ENCODE measurements at regions not wholly inside any gene's neighbourhood (a gene's known extent, or its start where the extent isn't known, plus 50 kb on each side); places are given as distances from the start of the nearest gene placed in this dataset.

- Histone ChIP-seq H3K9ac (ENCODE audit: low read depth, low read length, poor library complexity, severe bottlenecking) (no peak overlapping the region), H3K4me1 (ENCODE audit: insufficient read depth, low read length, poor library complexity, severe bottlenecking) (no peaks in the 10 kb centered on the region), H3F3A (ENCODE audit: low read depth) (no peaks in the 10 kb centered on the region), H3K79me2 (ENCODE audit: insufficient read depth, low read length) (no peaks in the 10 kb centered on the region), H2AFZ (ENCODE audit: low read length) (no peak overlapping the region), H3K36me3 (ENCODE audit: insufficient read depth, low read length) (no peaks in the 10 kb centered on the region), H3K9me2 (replicated peaks; ENCODE audit: low read depth, low read length) (no peaks in the 10 kb centered on the region), H3K4me2 (ENCODE audit: low read depth, low read length, poor library complexity, severe bottlenecking) (no peak overlapping the region), H3K27me3 (ENCODE audit: insufficient read depth, low read length, poor library complexity, severe bottlenecking) (no peaks in the 10 kb centered on the region), H3K4me3 (ENCODE audit: low read length, poor library complexity, severe bottlenecking) (no peak overlapping the region), H4K20me1 (ENCODE audit: insufficient read depth, low read length, poor library complexity, severe bottlenecking) (no peaks in the 10 kb centered on the region), H3K9me3 (ENCODE audit: insufficient read depth, low read depth, low read length) (no peaks in the 10 kb centered on the region)
- TF ChIP-seq CTCF (conservative IDR thresholded peaks at IDR 0.05; ENCODE audit: low read length) (no peak), EZH2phosphoT487 (IDR thresholded peaks at IDR 0.05; ENCODE audit: borderline replicate concordance) (no peak)
Measured at GRCh38 chr9:85156652-85157051, 487.1 kb downstream of the NTRK2 start.

- Histone ChIP-seq H3F3A (ENCODE audit: low read depth) (no peaks in the 10 kb centered on the region), H3K4me3 (ENCODE audit: low read length, poor library complexity, severe bottlenecking) (no peak overlapping the region), H3K4me2 (ENCODE audit: low read depth, low read length, poor library complexity, severe bottlenecking) (no peak overlapping the region), H3K9me3 (ENCODE audit: insufficient read depth, low read depth, low read length) (no peaks in the 10 kb centered on the region), H3K4me1 (ENCODE audit: insufficient read depth, low read length, poor library complexity, severe bottlenecking) (no peaks in the 10 kb centered on the region), H3K9ac (ENCODE audit: low read depth, low read length, poor library complexity, severe bottlenecking) (no peak overlapping the region), H3K27me3 (ENCODE audit: insufficient read depth, low read length, poor library complexity, severe bottlenecking) (no peaks in the 10 kb centered on the region), H4K20me1 (ENCODE audit: insufficient read depth, low read length, poor library complexity, severe bottlenecking) (no peaks in the 10 kb centered on the region), H3K79me2 (ENCODE audit: insufficient read depth, low read length) (no peaks in the 10 kb centered on the region), H3K9me2 (replicated peaks; ENCODE audit: low read depth, low read length) (no peaks in the 10 kb centered on the region), H2AFZ (ENCODE audit: low read length) (no peak overlapping the region), H3K36me3 (ENCODE audit: insufficient read depth, low read length) (no peaks in the 10 kb centered on the region)
- no peak for TF ChIP-seq EZH2phosphoT487 (IDR thresholded peaks at IDR 0.05; ENCODE audit: borderline replicate concordance)
- TF ChIP-seq CTCF (conservative IDR thresholded peaks at IDR 0.05; ENCODE audit: low read length), result no peak
Measured at GRCh38 chr9:85155352-85155751, 485.8 kb downstream of the NTRK2 start.

- Histone ChIP-seq H3K4me2 (ENCODE audit: low read depth, low read length, poor library complexity, severe bottlenecking) (no peak overlapping the region), H3K9me3 (ENCODE audit: insufficient read depth, low read depth, low read length) (no peaks in the 10 kb centered on the region), H3K9me2 (replicated peaks; ENCODE audit: low read depth, low read length) (no peaks in the 10 kb centered on the region), H3K36me3 (ENCODE audit: insufficient read depth, low read length) (no peaks in the 10 kb centered on the region), H3K27me3 (ENCODE audit: insufficient read depth, low read length, poor library complexity, severe bottlenecking) (no peaks in the 10 kb centered on the region), H3K4me1 (ENCODE audit: insufficient read depth, low read length, poor library complexity, severe bottlenecking) (no peaks in the 10 kb centered on the region), H3K79me2 (ENCODE audit: insufficient read depth, low read length) (no peaks in the 10 kb centered on the region), H2AFZ (ENCODE audit: low read length) (no peak overlapping the region), H3F3A (ENCODE audit: low read depth) (no peaks in the 10 kb centered on the region), H3K9ac (ENCODE audit: low read depth, low read length, poor library complexity, severe bottlenecking) (no peak overlapping the region), H4K20me1 (ENCODE audit: insufficient read depth, low read length, poor library complexity, severe bottlenecking) (no peaks in the 10 kb centered on the region), H3K4me3 (ENCODE audit: low read length, poor library complexity, severe bottlenecking) (no peak overlapping the region)
- no peak for TF ChIP-seq CTCF (conservative IDR thresholded peaks at IDR 0.05; ENCODE audit: low read length)
- TF ChIP-seq EZH2phosphoT487 (IDR thresholded peaks at IDR 0.05; ENCODE audit: borderline replicate concordance), result no peak
Measured at GRCh38 chr9:85151741-85152140, 482.2 kb downstream of the NTRK2 start.

All from Loucy (cell line).